HG02970 (cell line): ENCODE measurements at regions not wholly inside any gene's neighbourhood (a gene's known extent, or its start where the extent isn't known, plus 50 kb on each side); places are given as distances from the start of the nearest gene placed in this dataset.

ENCODE experiments used
- ATAC-seq: cut with Tn5 transposase; IDR thresholded peaks from one replicate; pipeline ENCODE4 v1.9.1; 2021; ENCODE audit warnings: mild to moderate bottlenecking, moderate library complexity, moderate number of reproducible peaks; ENCODE audit not compliant: unreplicated experiment, low FRiP score

GRCh38 chr18:78640246-78640995 is 339.2 kb upstream of the SALL3 start:
- no peak for ATAC-seq

DNA sequence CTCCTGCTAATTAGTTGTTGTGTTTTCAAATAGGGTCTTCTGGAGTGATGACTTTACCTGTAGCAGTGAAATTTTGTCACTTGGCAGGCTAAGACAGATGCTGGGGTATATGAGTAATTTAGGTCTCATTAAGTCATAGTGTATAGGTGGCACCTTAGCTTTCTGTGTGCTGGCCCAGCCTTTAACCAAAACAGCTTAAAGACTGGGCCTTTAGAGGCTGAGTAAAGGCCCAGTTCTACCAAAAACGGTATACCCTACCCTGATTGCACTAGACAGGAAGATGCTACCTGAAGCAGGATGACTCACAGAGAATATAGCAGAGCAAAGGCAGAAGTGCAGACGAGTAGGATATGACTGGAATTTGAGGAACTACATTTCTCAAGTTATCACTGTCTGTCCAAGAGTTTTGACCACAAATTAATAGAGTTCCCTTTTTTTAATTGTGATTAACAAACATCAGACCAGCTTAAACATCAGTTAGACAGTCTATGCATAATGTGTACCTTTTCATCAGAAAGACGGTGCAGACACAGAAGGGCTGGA is 337.9 kb upstream of the SALL3 start:
- no peak for ATAC-seq

- no peak for ATAC-seq
Observed at GRCh38 chr18:78642296-78642951, 337.2 kb upstream of the SALL3 start.

- no peak for ATAC-seq
Observed at GRCh38 chr18:78643004-78643403, 336.6 kb upstream of the SALL3 start.

DNA sequence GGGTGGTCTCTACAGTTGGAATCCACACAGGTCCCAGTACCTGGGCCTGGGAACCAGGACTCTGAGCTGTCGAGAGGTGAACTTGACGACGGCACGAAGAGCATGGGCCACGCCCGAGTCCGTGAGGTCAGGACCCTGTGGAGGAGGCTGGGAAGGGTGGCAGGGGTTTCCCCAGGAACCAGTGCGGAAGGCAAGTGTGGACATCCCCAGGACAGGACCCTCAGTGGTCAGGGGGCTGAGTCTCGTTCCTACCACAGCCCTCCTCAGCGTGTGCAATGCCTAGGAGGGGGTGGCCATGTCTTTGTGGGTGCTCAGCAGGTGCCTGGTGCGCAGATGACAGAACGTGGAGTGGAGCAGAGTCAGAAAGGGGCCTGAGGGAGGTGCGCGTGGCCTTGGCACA is 335.6 kb upstream of the SALL3 start:
- ATAC-seq: no peak

DNA sequence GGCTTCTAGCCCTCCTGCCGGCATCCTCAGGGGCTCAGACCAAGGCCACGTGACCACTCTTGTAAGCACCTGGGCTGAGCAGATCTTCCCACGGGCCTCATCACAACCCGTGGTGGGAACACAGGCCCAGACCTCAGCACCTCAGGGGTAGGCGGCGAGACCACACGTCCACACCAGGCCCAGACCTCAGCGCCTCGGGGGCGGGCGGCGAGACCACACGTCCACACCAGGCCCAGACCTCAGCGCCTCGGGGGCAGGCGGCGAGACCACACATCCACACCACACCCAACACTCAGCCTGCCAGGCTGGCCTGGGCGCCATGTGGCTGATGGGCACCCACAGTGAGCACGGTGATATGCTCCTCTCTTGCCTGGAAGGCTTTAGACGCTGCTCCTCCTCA is 334.4 kb upstream of the SALL3 start:
- ATAC-seq: no peak

GRCh38 chr18:78647018-78647417 is 332.6 kb upstream of the SALL3 start:
- no peak for ATAC-seq

- no peak for ATAC-seq
Observed at GRCh38 chr18:78649421-78649820, 330.2 kb upstream of the SALL3 start.

GRCh38 chr18:78650926-78651325 is 328.7 kb upstream of the SALL3 start:
- ATAC-seq: no peak

- no peak for ATAC-seq
Observed at GRCh38 chr18:78652001-78652545, 327.5 kb upstream of the SALL3 start.

- no peak for ATAC-seq
Observed at GRCh38 chr18:78655921-78656320, 323.7 kb upstream of the SALL3 start.

DNA sequence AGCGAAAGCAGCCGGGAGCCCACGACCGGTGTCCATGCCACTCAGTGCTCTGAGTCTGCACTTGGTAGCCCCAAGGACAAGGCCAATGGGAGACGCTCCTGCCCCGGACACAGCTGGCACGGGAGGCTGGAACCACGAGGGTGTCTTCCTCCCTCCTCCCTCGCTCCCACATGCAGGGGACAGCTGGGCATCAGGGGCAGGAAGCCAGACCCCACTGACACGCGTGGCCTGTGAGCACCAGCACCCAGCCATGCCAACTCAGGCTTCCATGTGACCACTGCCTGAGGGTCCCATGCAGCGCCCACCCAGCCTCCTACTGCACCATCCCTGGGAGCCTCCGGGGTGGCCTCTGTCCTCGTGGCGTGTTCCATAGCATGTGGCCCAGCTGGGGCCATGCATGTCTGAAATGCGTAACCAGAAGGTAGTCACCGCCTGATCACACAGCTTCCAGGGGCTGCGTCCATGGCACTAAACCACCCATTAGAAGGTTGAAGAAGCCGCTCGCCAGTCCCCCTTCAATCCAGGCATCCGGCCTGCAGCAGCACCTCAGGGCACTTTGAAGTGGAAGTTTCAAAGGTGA is 323.2 kb upstream of the SALL3 start:
- no peak for ATAC-seq

GRCh38 chr18:78658531-78658930 is 321.1 kb upstream of the SALL3 start:
- ATAC-seq: no peak

DNA sequence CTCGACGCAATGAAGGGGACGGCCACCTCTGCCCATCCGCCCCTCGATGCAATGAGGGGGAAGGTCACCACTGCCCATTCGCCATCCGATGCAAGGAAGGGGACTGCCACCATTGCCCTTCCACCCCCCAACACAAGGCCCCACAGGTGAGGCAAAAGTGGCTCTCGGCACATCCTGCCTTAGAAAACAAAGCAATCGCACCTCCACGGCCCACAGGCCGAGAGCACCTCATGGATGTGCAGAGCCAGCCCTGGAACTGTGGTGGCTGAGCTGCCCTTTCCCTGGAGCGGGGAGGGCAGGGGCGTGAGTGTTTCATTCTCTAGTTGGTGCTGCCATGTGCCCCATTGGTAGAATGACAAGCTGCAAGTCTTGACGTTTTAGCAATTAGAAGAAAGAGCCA is 320.6 kb upstream of the SALL3 start:
- no peak for ATAC-seq

DNA sequence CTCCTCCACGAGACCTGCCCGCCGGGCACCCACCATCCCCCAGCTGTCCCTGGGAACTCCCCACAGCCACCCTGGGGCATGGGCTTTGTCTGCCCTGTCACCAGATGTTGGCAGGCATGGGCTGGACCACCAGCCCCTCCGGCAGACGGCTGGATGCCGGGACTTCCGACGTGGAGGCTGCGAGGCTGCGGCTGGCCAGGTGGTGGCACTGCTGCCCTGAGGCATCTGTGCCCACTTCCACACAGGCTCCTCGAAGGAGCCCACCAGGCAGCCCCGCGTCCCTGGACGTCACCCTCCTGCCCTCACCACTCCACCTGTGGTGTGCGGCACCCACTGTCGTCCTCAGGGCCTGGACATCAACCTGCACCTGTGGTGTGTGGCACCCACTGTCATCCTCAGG is 319.9 kb upstream of the SALL3 start:
- no peak for ATAC-seq

GRCh38 chr18:78660311-78660710 is 319.3 kb upstream of the SALL3 start:
- no peak for ATAC-seq

DNA sequence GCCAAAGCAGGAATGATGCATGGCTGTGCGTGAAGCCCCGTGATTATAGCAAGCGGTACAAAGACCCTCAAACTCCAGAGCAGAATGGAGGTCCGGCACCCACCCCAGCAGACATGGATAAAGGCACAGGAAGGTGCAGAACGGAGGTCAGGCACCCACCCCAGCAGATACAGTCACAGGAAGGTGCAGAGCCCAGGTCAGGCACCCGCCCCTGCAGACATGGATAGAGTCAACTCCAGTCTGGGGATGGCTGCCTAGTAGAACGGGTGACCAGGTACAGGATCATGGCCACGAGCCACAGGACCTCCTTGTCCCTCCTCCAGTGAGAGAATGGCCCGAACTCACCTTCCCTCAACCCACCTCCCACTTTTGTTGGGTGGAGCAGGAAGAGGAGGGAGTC is 318.3 kb upstream of the SALL3 start:
- ATAC-seq: no peak

DNA sequence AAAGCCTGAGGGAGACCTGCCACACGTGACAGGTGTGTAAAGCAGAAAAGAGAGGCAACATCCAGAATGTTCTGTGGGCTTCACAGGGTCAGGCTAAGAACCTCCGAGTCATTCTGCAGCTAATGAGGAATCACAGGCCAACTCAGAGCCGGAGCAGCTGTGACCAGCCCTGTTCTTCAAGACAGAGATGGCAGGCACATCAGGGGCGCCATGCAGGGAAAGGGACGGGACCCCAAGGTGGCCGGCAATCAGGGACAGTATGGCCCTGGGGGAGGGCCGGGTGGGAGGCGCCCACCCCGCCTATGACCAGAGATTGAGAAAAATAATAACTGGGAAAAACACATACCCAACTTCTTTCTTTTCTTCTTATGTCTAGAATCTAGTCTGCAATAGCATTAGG is 316.7 kb upstream of the SALL3 start:
- no peak for ATAC-seq

DNA sequence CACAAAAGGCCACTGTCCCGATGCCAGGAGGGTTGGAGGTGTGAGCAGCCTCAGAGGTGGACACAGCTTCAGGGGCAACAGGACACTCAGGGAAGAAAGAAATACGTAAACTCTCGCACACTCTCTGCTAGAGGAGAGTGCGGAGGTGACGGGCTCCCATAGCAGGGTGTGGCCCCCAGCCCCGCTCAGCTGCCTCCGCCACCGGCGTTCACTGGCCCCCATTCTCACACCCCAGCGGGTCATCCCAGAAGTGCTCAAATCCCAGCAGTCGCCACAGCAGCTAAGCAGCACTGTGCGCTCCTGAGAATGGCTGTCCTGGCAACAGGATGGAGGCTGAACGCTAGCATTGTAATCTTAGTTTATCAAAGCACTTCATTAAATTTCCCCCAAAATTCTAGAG is 315.6 kb upstream of the SALL3 start:
- no peak for ATAC-seq

- ATAC-seq: no peak
Observed at GRCh38 chr18:78664848-78665247, 314.8 kb upstream of the SALL3 start.

- no peak for ATAC-seq
Observed at GRCh38 chr18:78665644-78666043, 314.0 kb upstream of the SALL3 start.
